A549 (cell line): ENCODE measurements at regions not wholly inside any gene's neighbourhood (a gene's known extent, or its start where the extent isn't known, plus 50 kb on each side); places are given as distances from the start of the nearest gene placed in this dataset.

Source experiments
- ATAC-seq, 2 experiments: fragments of 200-7000 bp in 1 of 2; fragments of >200 bp in 1 of 2; cut with Nextera tagmentation in 1 of 2; cut with Tn5 transposase in 1 of 2; 3 replicates each; pipeline versions ENCODE4 v1.8.0 to v1.9.1; 2018 to 2020; ENCODE audit warnings: mild to moderate bottlenecking in 1 of 2, moderate library complexity in 1 of 2
- CTCF ChIA-PET: fragments of 300-600 bp; sonication (Branson Sonifier 250); formaldehyde crosslinking; extraction: SDS; loops from one replicate; lab custom pipeline; 2021; ENCODE audit warnings: antibody characterized with exemption, inconsistent platforms; lab: Yijun Ruan, JAX
- POLR2A ChIA-PET: fragments of 350-600 bp; formaldehyde crosslinking; extraction: SDS; loops from one replicate; lab custom pipeline; 2021; ENCODE audit warnings: antibody characterized with exemption, inconsistent platforms; lab: Yijun Ruan, JAX
- DNase-seq, 2 experiments: peaks; one replicate each; pipeline versions ENCODE4 v3.0.0 to v3.0.0-alpha.2; 2011 to 2016; ENCODE audit warnings: low read depth in 1 of 2, low spot score in 1 of 2
- FAIRE-seq: peaks from 2 replicates; lab custom pipeline; 2011; peaks lifted over from hg19 to GRCh38; lab: Jason Lieb, UNC
- H3K27ac ChIP-seq, 2 experiments: fragments of >200 bp; sonication (Bioruptor Twin); formaldehyde crosslinking; 3 replicates each; pipeline ENCODE4 v1.5.1; 2016 to 2017
- H3K4me1 ChIP-seq: fragments of >200 bp; sonication (Bioruptor Twin); formaldehyde crosslinking; 3 replicates; pipeline ENCODE4 v1.6.1; 2016
- H3K4me2 ChIP-seq: fragments of >200 bp; sonication (Bioruptor Twin); formaldehyde crosslinking; 3 replicates; pipeline ENCODE4 v1.6.1; 2016
- H3K4me3 ChIP-seq: fragments of >200 bp; sonication (Bioruptor Twin); formaldehyde crosslinking; 3 replicates; pipeline ENCODE4 v1.5.1; 2016
- H3K9me3 ChIP-seq: fragments of >200 bp; sonication (Bioruptor Twin); formaldehyde crosslinking; 3 replicates; pipeline ENCODE4 v1.6.1; 2016
- CBX2 ChIP-seq: fragments of 200-600 bp; sonication (generic); IDR thresholded peaks from 2 replicates; pipeline ENCODE4 v1.6.1; 2016; ENCODE audit warnings: low read depth, mild to moderate bottlenecking, borderline replicate concordance
- CHD4 ChIP-seq: fragments of 200-600 bp; sonication (generic); IDR thresholded peaks from 2 replicates; pipeline ENCODE4 v1.6.1; 2016; ENCODE audit warnings: antibody characterized with exemption, mild to moderate bottlenecking, borderline replicate concordance
- EHF ChIP-seq: fragments of 250-450 bp; sonication (Bioruptor Pico); IDR thresholded peaks from 2 replicates; pipeline ENCODE4 v1.5.0; 2020; ENCODE audit warnings: mild to moderate bottlenecking
- ELK1 ChIP-seq: fragments of 150-350 bp; IDR thresholded peaks from 2 replicates; pipeline ENCODE4 v1.6.1; 2014; ENCODE audit warnings: low read depth, mild to moderate bottlenecking, low read length
- EP300 ChIP-seq, 2 experiments: fragments of >200 bp; sonication (Bioruptor Twin); formaldehyde crosslinking; IDR thresholded peaks; 2 replicates in 1 of 2; 3 replicates in 1 of 2; pipeline ENCODE4 v1.6.1; 2016 to 2017
- FOSB ChIP-seq: fragments of 250-450 bp; sonication (Bioruptor Pico); IDR thresholded peaks from 2 replicates; pipeline ENCODE4 v1.5.0; 2020; ENCODE audit warnings: mild to moderate bottlenecking, moderate library complexity
- FOSL2 ChIP-seq, 2 experiments: fragments of 450-650 bp in 1 of 2; fragments of >200 bp in 1 of 2; sonication (Bioruptor Twin) in 1 of 2; formaldehyde crosslinking; IDR thresholded peaks; 2 replicates each; pipeline versions ENCODE4 v1.5.0 to v1.6.1; 2016 to 2020; ENCODE audit warnings: mild to moderate bottlenecking in 1 of 2, moderate library complexity in 1 of 2
- FOXS1 ChIP-seq: fragments of 250-450 bp; sonication (Bioruptor Pico); IDR thresholded peaks from 2 replicates; pipeline ENCODE4 v1.5.0; 2020; ENCODE audit warnings: mild to moderate bottlenecking, moderate library complexity
- HEYL ChIP-seq: fragments of 250-450 bp; sonication (Bioruptor Pico); IDR thresholded peaks from 2 replicates; pipeline ENCODE4 v1.8.0; 2021; ENCODE audit warnings: mild to moderate bottlenecking, moderate library complexity
- MAFK ChIP-seq: fragments of 450-650 bp; IDR thresholded peaks from 2 replicates; pipeline ENCODE4 v1.6.1; 2014; ENCODE audit not compliant: partially characterized antibody
- PBX3 ChIP-seq: IDR thresholded peaks from 2 replicates; pipeline ENCODE4 v1.6.1; 2012
- PHF8 ChIP-seq: fragments of 200-600 bp; sonication (generic); IDR thresholded peaks from 2 replicates; pipeline ENCODE4 v1.6.1; 2016; ENCODE audit warnings: low read depth, mild to moderate bottlenecking, antibody characterized with exemption, moderate library complexity, borderline replicate concordance
- RARB ChIP-seq: fragments of 250-450 bp; sonication (Bioruptor Pico); IDR thresholded peaks from 2 replicates; pipeline ENCODE4 v1.8.0; 2021; ENCODE audit warnings: mild to moderate bottlenecking, moderate library complexity
- RFX5 ChIP-seq: fragments of 450-650 bp; IDR thresholded peaks from 2 replicates; pipeline ENCODE4 v1.7.1; 2014; ENCODE audit warnings: antibody characterized with exemption, mild to moderate bottlenecking, moderate library complexity
- SREBF2 ChIP-seq: fragments of 450-650 bp; IDR thresholded peaks from 2 replicates; pipeline ENCODE4 v1.6.1; 2014; ENCODE audit warnings: mild to moderate bottlenecking, moderate library complexity
- ZC3H11A ChIP-seq: fragments of 450-650 bp; IDR thresholded peaks from 2 replicates; pipeline ENCODE4 v1.6.1; 2014; ENCODE audit warnings: antibody characterized with exemption, mild to moderate bottlenecking
- ZSCAN20 ChIP-seq: fragments of 250-450 bp; sonication (Bioruptor Pico); IDR thresholded peaks from 2 replicates; pipeline ENCODE4 v1.8.0; 2022; ENCODE audit warnings: mild to moderate bottlenecking, moderate library complexity
- WGBS: methylation state at CpG from one replicate; pipeline ENCODE4 v1.1.6; 2017; ENCODE audit errors: missing lambda C conversion rate; 5-methylcytosine and 5-hydroxymethylcytosine counted together
- TF ChIP-seq, protein P1 (sequence below): fragments of 250-450 bp; sonication (Bioruptor Pico); IDR thresholded peaks from 2 replicates; pipeline ENCODE4 v1.5.0; 2020; ENCODE audit warnings: low read depth, mild to moderate bottlenecking, moderate library complexity
- TF ChIP-seq, protein P2 (sequence below): fragments of 250-450 bp; sonication (Bioruptor Pico); IDR thresholded peaks from 2 replicates; pipeline ENCODE4 v1.5.0; 2021; ENCODE audit warnings: mild to moderate bottlenecking, moderate library complexity, borderline replicate concordance
- TF ChIP-seq, protein P3 (sequence below): fragments of 450-650 bp; IDR thresholded peaks from 2 replicates; pipeline ENCODE4 v1.6.1; 2014; ENCODE audit warnings: antibody characterized with exemption
- TF ChIP-seq, protein P4 (sequence below): IDR thresholded peaks from 2 replicates; pipeline ENCODE4 v1.6.1; 2012
- TF ChIP-seq, protein P5 (sequence below): fragments of 200-600 bp; sonication (generic); IDR thresholded peaks from 2 replicates; pipeline ENCODE4 v1.6.1; 2016; ENCODE audit warnings: antibody characterized with exemption, mild to moderate bottlenecking, moderate library complexity

DNA sequence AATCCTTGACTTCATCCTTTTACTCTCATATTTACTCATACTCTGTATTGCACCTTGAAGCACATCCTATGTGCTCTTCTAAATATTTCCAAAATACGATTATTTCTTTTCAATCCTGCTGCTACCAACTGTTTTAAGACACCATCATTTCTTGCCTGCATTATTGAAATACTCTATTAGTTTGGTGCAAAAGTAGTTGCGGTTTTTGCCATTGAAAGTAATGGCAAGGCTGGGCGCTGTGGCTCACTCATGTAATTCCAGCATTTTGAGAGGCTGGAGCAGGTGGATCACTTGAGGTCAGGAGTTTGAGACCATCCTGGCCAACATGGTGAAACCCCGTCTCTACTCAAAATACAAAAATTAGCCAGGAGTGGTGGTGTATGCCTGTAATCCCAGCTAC lies 412.5 kb downstream of the KCNH5 start:
- WGBS, result 46% methylated on average over 4 of the region's 4 CpGs
- no peak for FAIRE-seq
- Histone ChIP-seq H3K4me3 (no peak overlapping the region), H3K27ac (no peak overlapping the region), H3K9me3 (no peaks in the 10 kb centered on the region), H3K4me1 (no peaks in the 10 kb centered on the region), H3K4me2 (no peak overlapping the region)
- no peak for ATAC-seq
- CTCF ChIA-PET, result no interaction called here
- POLR2A ChIA-PET, result no interaction called here
- DNase-seq, result no peak
- TF ChIP-seq EP300 (IDR thresholded peaks at IDR 0.05), result no peak
- no peak for TF ChIP-seq ZC3H11A
- no peak for TF ChIP-seq ELK1
- TF ChIP-seq HEYL (CRISPR knock-in tag), result no peak
- TF ChIP-seq, protein P1, sequence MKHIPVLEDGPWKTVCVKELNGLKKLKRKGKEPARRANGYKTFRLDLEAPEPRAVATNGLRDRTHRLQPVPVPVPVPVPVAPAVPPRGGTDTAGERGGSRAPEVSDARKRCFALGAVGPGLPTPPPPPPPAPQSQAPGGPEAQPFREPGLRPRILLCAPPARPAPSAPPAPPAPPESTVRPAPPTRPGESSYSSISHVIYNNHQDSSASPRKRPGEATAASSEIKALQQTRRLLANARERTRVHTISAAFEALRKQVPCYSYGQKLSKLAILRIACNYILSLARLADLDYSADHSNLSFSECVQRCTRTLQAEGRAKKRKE (CRISPR knock-in tag), result no peak
- no peak for TF ChIP-seq RARB (CRISPR knock-in tag)
- no peak for TF ChIP-seq SREBF2
- TF ChIP-seq, protein P2, sequence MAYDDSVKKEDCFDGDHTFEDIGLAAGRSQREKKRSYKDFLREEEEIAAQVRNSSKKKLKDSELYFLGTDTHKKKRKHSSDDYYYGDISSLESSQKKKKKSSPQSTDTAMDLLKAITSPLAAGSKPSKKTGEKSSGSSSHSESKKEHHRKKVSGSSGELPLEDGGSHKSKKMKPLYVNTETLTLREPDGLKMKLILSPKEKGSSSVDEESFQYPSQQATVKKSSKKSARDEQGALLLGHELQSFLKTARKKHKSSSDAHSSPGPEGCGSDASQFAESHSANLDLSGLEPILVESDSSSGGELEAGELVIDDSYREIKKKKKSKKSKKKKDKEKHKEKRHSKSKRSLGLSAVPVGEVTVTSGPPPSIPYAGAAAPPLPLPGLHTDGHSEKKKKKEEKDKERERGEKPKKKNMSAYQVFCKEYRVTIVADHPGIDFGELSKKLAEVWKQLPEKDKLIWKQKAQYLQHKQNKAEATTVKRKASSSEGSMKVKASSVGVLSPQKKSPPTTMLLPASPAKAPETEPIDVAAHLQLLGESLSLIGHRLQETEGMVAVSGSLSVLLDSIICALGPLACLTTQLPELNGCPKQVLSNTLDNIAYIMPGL (CRISPR knock-in tag), result no peak
- TF ChIP-seq RFX5, result no peak
- no peak for TF ChIP-seq MAFK
- no peak for TF ChIP-seq CBX2
- TF ChIP-seq PBX3, result no peak
- TF ChIP-seq, all 56 proteins: peak for 0

GRCh38 chr14:62645649-62646048 lies 399.6 kb downstream of the KCNH5 start:
- ATAC-seq, result no peak
- CTCF ChIA-PET, result no interaction called here

More at GRCh38 chr14:62645649-62646048, 399.6 kb downstream of the KCNH5 start:
- Histone ChIP-seq H3K4me2 (no peak overlapping the region), H3K4me1 (no peaks in the 10 kb centered on the region), H3K27ac (no peak overlapping the region), H3K9me3 (no peaks in the 10 kb centered on the region), H3K4me3 (no peak overlapping the region)
- 22% methylated on average over 3 of the region's 3 CpGs for WGBS
- no peak for FAIRE-seq
- POLR2A ChIA-PET, result no interaction called here
- no peak for TF ChIP-seq PBX3
- no peak for TF ChIP-seq FOSB (CRISPR knock-in tag)
- TF ChIP-seq EP300 (IDR thresholded peaks at IDR 0.05), result no peak
- no peak for TF ChIP-seq FOSL2 (IDR thresholded peaks at IDR 0.05)
- TF ChIP-seq FOSL2 (CRISPR knock-in tag; IDR thresholded peaks at IDR 0.05), result no peak
- TF ChIP-seq, protein P3, sequence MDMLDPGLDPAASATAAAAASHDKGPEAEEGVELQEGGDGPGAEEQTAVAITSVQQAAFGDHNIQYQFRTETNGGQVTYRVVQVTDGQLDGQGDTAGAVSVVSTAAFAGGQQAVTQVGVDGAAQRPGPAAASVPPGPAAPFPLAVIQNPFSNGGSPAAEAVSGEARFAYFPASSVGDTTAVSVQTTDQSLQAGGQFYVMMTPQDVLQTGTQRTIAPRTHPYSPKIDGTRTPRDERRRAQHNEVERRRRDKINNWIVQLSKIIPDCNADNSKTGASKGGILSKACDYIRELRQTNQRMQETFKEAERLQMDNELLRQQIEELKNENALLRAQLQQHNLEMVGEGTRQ, result no peak
- TF ChIP-seq PHF8, result no peak
- no peak for TF ChIP-seq CHD4
- TF ChIP-seq ELK1, result no peak
- TF ChIP-seq, protein P4, sequence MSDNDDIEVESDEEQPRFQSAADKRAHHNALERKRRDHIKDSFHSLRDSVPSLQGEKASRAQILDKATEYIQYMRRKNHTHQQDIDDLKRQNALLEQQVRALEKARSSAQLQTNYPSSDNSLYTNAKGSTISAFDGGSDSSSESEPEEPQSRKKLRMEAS, result no peak
- no peak for TF ChIP-seq ZSCAN20 (CRISPR knock-in tag)
- TF ChIP-seq EHF (CRISPR knock-in tag), result no peak
- TF ChIP-seq HEYL (CRISPR knock-in tag), result no peak
- TF ChIP-seq, protein P5, sequence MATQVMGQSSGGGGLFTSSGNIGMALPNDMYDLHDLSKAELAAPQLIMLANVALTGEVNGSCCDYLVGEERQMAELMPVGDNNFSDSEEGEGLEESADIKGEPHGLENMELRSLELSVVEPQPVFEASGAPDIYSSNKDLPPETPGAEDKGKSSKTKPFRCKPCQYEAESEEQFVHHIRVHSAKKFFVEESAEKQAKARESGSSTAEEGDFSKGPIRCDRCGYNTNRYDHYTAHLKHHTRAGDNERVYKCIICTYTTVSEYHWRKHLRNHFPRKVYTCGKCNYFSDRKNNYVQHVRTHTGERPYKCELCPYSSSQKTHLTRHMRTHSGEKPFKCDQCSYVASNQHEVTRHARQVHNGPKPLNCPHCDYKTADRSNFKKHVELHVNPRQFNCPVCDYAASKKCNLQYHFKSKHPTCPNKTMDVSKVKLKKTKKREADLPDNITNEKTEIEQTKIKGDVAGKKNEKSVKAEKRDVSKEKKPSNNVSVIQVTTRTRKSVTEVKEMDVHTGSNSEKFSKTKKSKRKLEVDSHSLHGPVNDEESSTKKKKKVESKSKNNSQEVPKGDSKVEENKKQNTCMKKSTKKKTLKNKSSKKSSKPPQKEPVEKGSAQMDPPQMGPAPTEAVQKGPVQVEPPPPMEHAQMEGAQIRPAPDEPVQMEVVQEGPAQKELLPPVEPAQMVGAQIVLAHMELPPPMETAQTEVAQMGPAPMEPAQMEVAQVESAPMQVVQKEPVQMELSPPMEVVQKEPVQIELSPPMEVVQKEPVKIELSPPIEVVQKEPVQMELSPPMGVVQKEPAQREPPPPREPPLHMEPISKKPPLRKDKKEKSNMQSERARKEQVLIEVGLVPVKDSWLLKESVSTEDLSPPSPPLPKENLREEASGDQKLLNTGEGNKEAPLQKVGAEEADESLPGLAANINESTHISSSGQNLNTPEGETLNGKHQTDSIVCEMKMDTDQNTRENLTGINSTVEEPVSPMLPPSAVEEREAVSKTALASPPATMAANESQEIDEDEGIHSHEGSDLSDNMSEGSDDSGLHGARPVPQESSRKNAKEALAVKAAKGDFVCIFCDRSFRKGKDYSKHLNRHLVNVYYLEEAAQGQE, result no peak
- no peak for TF ChIP-seq SREBF2
- TF ChIP-seq FOXS1 (CRISPR knock-in tag), result no peak
- DNase-seq, result no peak
